ENCODE measurements at regions not wholly inside any gene's neighbourhood (a gene's known extent, or its start where the extent isn't known, plus 50 kb on each side); places are given as distances from the start of the nearest gene placed in this dataset.

GRCh38 chr14:66087231-66087630 lies 398.9 kb upstream of the CCDC196 start:
- no peak for TF ChIP-seq CTCF (IDR thresholded peaks at IDR 0.05)
- no peak for TF ChIP-seq POLR2A (IDR thresholded peaks at IDR 0.05)
- TF ChIP-seq POLR2AphosphoS5 (IDR thresholded peaks at IDR 0.05) = no peak
